SKM-1 (cell line): ENCODE measurements at regions not wholly inside any gene's neighbourhood (a gene's known extent, or its start where the extent isn't known, plus 50 kb on each side); places are given as distances from the start of the nearest gene placed in this dataset.
A peak's percentile ranks its signal among the peaks of the same experiment; 100 is the strongest.
"Not testable (repeated sequence)": the region's sequence is repeated elsewhere in the genome, so short reads cannot be mapped to it uniquely, and the experiment has no call there.

ENCODE experiments used
- DNase-seq: peaks from one replicate; lab custom pipeline; 2025; ENCODE audit not compliant: unreplicated experiment; lab: John Stamatoyannopoulos, UW

DNA sequence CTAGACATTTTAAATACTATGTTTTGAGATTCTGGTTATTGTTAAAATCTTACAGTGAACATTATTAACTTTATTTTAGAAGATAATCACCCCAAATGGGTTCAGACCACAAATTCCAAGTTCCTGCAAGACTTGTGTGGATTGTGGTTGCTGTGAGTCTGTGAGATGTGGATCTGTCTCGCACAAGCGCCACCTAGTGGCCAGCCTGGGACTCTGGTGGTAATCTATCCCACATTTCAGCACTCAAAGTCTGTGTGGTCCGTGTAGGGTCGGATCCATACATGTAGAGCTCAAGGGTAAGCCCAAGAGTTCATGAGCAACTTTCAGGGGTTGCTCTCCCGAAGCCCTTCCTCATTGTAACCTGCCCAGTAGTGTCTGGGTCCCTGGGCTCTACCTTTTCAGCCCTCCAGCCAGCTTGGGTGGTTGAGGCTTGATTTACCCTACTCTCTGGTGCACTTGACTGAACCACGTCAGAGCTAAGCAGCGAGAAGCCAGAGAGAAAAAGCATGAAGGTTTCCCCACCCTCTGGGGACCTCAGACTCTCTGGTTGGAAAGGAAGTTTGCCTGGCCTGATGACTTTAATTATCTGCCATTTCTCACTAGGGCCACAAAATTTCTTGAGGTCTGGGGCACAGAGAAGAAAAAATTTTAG is 129.2 kb downstream of the ARHGAP11B start:
- DNase-seq, result not testable (repeated sequence)

DNA sequence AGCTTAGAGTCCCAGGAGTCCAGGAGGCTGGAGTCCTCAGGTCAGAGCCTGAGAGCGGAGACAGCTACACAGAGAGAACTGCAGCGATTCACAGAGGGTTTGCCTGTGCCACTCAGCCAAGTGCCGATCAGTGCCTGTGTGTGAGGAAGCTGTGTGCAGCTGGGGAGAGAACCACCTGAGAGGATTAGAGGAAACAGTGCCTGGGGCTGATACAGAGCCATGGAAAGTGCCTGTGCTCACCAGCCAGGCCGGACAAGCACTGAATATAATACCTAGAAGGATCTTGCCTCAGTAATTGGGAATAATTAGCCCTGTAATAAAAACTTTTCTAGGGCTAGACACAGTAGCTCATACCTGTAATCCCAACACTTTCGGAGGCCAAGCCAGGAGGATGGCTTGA is 134.7 kb downstream of the ARHGAP11B start:
- DNase-seq, result not testable (repeated sequence)

DNA sequence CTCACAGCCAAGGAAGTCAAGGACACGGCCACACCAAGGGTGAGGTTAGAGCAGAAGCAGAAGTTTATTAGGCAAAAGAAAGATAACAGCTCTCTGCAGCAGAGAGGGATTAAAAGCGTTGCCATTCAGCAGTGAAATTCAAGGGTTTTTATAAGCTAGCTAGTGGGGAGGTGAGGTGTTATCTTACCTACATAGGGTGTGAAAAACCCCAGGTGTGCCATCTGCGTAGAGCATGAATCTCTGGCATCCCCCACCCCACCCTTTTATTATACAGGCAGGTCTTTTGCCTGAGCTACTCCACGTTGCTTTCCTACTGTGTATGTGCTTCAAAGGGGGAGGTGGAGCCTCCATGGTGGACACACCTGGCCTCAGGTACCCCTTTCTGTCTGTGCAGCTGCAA is 135.4 kb downstream of the ARHGAP11B start:
- not testable (repeated sequence) for DNase-seq

DNA sequence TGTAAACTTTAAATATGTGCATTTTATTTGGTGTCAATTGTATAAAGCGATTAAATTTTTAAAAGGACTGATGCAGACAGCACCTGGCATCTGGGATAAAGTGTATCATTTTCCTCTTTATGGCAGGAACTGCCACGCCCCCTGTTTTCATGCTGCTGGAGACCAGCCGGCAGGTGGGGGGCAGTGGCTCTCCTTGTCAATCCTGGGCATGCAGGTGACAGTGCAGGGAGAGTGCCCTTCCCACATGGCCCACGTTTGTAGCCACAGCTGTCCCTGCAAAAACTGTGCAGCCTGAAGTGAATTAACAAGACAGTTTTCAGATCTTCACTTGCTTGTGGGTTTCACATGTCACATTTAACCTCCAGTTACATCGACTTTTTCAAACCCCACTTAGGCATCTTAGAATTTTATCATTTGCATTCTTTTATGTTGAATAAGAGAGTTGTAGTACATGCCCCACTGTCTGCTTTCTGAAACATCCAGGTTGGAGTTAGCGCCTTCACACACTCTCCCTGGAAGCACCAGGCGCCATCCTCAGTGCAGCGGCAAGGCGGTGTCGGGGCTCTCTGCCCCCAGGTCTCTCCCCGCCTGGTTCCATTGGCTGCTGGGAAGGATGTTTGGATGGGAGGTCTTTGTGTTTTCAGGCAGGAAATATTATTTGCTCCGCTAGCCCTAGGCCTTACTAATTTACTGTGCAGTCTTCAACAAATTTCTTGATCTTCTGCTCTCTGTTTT is 134.2 kb upstream of the FAN1 start:
- DNase-seq, result not testable (repeated sequence)

DNA sequence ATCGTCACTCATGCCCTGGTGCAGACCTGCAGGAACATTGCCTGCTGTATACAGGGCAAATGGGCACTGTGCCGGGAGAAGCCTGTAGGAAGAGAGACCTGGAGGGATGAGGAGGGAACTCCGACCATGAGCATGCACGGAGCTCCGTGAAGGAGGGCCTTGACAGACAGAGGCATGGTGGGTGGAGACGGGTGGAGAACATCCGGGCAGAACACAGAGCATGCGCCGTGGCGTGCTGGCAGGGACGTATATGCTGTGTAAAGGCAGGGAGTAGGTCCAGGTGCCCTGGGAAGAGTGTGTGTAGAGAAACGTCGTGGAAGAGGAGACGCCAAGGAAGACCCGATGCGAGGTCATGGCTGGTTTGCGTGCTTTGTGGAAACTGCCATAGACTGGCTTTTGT is 133.0 kb upstream of the FAN1 start:
- DNase-seq, result no peak

DNA sequence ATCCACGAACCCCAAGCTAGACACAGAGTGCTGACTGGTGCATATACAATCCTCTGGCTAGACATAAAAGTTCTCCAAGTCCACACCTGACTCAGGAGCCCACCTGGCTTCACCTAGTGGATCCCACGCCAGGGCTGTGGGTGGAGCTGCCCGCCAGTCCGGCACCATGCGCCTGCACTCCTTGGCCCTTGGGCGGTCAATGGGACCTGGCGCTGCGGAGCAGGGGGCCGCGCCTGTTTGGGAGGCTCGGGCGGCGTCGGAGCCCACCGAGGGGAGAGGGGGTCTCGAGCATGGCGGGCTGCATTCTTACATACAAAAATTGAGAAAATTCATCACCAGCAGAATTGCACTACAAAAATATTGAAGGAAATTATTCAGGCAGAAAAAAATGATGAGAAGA is 120.7 kb upstream of the FAN1 start:
- DNase-seq, result no peak

DNA sequence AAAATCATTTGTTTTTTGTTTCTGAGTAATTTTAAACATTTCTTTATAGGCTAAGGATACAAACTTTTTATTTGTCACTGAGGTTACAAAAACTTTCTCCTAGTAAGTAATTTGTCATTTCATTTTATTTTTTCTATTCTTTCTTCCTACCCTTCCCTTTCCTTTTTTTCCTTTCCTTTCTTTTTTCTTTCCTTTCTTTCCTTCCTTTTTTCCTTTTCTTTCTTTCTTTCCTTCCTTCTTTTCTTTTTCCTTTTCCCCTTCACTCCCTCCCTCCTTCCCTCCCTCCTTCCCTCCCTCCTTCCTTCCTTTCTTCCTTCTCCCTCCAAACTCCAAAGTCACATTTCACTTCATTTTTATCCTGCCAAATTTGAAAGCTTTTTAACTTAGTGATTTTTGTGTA is 115.1 kb upstream of the FAN1 start:
- no peak for DNase-seq

DNA sequence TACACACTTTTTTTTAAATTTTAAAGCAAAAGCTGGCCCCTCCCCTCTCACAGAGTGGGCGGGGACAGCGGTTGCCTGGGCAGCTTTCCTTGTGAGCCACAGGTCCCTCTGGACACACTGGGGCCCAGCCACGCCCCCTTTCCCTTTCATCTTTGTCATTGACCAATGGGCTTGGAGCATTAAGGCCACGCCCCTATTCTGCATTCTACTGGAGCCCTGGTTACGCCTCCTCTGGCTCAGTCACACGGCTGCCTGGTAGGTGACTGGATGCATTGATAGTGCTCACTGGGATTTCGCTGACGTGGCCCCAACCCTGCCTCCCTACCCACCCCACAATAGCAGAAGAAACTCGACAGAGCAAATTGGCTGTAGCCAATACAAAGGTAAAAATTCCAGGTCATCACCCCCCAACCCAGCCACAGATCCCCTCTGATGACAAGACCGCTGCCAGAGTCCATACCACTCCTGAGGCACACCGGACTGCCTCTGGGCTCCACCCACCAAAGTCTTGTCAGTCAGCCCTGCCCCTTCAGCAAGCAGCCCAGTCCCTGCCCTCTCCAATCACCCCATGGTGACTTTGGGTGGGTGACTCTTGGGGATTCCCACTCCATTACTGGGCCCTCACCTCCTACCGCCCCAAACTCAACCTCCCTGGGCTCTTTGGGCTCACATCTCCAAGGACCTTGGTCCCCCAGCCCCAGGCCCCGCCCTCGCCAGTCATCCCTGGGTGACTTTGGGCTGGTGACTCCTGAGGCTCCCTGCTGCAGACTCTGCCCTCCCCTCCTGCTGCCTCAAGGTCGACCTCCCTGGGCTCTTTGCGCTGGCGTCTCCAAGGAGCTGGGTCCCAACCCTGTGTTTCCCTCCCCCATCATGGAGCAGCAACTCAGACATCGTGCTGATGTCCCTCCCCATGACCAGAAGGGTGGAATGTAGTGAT is 112.2 kb upstream of the FAN1 start:
- DNase-seq, result no peak

DNA sequence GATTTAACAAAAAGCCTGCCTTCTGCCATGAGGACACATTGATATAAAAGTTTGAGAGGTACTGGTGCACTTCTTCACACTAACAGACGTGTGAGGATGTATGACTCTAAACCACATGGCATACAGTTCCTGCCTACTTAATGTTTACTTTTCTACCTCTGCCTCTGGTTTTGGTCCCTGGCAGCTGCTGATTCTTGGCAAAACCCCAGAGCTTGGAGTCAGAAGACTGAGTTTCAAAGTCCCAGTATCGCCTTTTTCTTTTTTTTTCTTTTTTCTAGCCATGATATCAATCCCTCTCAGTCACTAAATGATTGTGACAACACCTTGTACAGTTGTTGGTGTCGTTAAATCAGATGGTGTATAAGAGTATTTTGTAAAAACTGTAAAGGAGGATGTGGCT is 110.9 kb upstream of the FAN1 start:
- DNase-seq, result not testable (repeated sequence)

DNA sequence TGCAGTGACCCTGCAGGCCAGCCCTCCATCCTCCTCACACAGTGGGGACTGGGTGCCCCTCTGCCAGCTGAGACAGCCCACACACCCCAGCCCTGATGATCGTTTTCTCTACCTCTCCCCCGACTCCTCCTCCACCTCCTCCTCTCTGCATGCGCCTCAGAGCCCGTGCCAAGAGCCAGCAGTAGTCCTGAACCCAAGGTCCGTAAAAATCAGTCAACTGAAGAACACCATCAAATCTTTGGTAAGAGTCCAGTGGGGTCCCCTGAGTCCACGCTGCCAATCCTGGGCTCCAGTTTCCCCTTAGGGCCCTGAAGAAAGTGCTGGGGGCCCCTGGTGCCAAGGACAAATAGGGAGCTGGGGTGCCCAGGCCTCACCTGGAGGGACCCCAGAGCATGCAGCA is 109.3 kb upstream of the FAN1 start:
- DNase-seq, result no peak

DNA sequence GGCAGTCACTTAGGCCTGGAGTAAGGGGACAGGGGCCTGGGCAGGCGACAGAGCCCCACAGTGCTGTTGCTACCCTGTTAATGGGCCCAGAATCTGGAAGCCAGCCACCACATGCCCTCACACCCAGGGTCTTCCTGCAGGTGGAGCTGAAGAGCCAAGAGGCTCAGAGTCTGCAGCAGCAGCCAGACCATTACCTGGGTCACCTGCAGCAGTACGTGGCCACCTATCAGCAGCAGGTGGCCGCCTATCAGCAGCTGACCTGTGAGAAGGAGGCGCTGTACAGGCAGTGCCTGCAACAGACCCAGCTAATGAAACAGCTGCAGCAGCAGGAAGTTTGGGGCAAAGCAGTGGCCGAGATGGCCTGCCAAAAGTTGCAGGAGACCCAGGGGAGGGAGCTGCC is 104.2 kb upstream of the FAN1 start:
- not testable (repeated sequence) for DNase-seq

DNA sequence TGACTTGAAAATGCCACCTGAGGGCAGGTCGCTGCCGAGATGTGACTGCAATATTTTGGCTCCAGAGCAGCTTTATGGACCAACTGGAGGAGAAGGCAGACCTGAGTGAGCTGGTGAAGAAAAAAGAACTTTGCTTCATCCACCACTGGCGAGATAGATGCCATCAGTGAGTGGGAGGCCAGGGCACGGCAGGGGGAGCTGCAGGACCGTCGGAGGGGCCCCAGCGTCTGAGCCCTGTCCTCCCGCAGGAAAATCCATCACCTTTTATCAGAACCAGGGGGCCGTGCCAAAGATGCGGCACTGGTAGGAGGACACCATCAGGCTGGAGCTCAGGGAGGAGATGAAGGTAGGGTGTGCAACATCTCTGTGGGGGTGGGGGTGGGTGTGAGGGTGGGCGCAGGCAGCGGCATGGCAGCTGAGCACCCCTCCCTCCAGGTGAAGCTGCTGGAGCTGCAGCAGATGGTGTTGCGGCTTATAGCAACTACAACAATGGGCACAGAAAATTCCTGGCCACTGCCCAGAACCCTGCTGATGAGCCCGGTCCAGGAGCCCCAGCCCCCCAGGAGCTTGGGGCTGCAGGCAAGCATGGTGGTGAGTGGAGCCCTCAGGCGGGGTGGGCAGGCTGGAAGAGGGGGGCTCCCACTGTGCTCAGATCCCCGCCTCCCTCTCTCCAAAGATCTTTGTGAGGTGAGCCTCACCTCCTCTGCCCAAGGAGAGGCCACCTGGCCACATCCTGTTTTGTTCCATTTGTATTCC is 102.4 kb upstream of the FAN1 start:
- DNase-seq, result not testable (repeated sequence)

DNA sequence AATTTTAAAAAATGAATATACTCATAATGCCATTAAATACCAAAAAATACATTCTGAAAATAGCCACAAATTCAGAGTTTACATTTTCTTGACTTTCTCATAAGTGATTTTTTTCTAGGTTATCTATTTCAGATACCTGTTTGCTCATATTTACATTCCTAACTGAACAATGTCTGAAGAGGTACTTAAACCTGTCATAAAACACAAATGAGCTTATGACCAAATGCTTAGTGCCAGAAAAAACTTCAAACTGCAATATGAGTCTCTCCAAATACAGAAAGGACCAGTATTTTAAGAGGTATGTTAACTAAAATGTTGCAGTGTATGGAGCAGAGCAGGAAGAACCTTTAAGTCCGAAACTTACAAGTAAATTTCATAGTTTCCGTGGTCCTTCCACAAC is 101.7 kb upstream of the FAN1 start:
- DNase-seq, result not testable (repeated sequence)

DNA sequence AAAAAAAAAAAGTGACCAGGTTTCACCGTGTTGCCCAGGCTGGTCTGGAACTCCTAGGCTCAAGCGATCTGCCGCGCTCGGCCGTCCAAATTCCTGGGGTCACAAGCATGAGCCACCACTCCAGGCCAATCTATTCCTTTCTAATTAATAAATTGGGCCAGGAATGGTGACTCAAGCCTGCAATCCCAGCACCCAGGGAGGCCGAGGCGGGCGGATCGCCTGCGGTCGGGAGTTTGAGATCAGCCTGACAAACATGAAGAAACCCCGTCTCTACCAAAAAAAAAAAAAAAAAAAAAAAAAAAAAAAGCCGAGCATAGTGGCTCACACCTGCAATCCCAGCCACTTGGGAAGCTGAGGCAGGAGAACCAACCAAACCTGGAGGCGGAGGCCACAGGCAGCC is 100.0 kb upstream of the FAN1 start:
- DNase-seq, result not testable (repeated sequence)

DNA sequence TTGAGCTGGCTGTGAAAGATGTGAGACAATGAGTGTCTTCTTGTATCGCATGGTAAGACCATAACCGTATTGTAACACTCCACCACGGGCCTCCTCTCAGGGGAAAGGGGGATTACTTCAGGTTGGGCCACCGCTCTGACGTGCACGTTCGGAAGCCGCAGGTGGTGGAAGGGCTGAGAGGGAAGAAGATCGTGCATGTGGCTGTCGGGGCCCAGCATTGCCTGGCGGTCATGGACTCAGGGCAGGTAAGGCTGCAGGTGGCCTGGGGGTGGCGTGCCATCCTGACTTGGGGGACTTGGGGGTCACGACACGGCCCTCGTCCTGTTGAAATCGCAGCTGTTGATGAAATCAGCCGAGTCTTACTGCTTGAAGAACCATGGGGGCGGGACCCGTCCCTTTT is 87.3 kb upstream of the FAN1 start:
- no peak for DNase-seq

DNA sequence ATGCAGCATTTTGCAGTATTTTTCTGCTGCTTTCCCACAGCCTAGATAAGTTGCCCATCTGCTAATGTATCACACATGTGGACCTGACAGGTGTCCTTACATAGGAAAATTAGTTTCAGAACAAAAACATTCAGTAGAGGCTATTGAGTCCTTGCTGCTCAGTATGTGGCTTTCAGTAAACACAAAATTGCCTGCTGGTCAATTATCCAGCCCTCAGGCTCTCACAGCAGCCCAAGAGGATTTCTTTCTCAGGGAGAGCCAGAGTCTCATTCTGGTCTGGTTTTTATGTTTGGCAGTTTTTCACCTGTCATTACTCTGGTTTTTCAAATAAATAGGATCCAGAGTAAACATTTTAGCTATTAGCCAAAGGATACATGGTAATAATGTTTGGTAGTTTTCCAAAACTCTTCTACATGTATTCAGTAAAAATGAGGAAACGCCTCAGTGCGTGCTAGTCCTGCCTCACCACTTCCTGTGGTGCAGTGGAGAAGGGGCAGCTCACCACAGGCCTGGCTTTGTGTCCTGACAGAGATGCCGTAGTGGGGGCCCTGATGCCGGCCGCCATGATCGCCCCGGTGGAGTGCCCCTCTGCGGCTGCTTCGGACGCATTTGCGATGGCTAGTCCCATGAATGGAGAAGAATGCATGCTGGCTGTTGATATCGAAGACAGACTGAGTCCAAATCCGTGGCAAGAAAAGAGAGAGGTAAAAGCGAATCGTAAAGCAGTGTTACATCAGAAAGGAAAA is 80.5 kb upstream of the FAN1 start:
- peak; percentile 45 for DNase-seq

DNA sequence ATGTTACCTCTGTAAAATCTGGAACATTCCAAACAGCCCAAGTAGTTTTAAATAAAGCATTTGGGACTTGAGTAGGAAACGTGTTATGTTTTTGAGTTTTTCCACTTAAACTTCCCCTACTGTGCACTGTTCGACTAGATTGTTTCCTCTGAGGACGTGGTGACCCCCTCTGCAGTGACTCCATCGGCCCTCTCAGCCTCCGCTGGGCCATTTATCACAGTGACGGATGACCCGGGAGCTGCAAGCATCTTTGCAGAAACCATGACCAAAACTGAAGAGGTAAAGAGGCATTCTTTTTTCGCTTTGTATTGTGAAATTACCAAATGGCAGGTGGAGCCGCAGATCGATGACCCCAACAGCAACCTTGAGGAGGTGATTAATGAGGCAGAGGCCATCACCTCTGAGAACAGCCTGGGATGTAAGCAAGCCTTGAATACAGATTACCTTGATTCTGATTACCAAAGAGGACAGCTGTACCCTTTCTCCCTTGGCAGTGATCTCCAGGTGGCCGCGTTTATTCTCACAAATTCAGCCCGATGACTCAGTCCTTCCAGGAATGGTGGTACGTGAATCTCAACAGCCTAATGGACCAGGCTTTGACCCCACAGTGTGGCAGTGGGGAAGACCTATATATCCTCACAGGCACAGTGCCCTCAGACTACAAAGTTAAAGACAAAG is 79.1 kb upstream of the FAN1 start:
- DNase-seq, result no peak

DNA sequence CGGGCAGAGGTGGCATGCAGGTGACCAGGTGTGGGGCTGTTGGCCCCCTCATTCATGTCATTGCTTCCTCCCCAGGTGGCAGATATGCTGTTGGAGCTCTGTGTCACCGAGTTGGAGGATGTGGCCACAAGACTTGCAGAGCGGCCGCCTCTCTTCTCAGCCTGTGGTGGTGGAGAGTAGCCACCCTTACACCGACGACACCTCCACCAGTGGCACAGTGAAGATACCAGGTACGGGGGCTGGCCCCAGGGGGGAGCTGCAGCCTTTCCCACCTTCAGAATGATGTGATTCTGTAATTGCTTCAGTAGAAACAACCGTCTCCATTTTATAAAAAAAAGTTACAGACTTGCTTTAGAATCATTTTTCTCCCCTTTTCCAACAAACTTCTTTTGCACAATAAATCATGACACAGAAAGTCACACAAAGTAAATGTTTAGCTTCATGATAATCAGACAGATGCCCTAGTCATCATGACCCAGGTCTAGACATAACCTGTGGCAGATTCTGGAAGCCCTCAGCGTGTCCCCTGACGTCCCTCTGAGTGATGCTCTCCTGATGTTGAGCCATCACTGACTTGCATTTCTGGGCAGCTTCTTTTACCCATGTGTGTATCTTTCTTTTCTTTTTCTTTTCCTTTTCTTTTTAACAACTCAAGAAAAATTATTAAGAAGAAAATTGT is 76.0 kb upstream of the FAN1 start:
- DNase-seq, result no peak

DNA sequence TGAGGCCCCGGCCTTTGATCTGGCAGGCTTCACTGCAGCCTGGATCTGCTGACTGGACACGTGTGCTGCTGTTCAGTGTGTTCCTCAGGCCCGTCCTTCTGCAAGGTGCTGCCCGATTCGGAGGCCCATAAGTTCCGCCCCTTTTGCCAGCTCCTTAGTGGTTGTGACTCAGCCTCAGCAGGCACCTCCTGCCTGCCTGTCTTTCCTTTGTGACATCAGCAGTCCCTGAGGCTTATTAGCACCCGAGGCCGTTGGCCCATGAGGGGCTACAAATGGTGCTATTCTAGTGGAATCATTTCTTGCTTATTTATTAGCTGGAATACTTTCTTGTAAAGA is 75.4 kb upstream of the FAN1 start:
- DNase-seq, result not testable (repeated sequence)
